Breast epithelium (tissue), 3 donors: ENCODE measurements at regions not wholly inside any gene's neighbourhood (a gene's known extent, or its start where the extent isn't known, plus 50 kb on each side); places are given as distances from the start of the nearest gene placed in this dataset.

Experiments
- POLR2A ChIP-seq: fragments of 450-650 bp; IDR thresholded peaks from one replicate; pipeline ENCODE4 v1.6.1; 2016; ENCODE audit warnings: antibody characterized with exemption, mild to moderate bottlenecking, moderate library complexity
- TF ChIP-seq, protein P1 (sequence below), 3 donors: fragments of 450-650 bp; IDR thresholded peaks; one replicate each; pipeline ENCODE4 v1.5.1; 2016 to 2017; ENCODE audit warnings: antibody characterized with exemption in 3 of 3, mild to moderate bottlenecking in 3 of 3, moderate library complexity in 3 of 3

DNA sequence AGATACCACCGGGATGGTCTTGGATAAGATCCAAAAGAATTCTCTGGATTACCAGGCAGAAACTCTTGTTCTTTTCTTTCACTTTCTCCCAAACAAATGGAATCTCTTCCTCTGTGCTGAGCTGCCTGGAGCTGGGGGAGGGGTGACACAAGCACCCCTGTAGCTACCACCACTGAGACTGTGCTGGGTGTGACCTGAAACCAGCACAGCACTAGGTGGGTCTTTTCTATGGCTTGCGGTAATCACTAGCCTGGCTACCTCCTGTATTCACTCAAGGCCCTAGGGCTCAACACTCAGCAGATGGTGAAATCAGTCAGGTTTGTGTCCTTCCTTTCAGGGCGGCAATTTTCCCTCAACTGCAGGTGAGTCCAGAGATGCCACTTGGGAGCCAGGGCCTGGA lies 122.4 kb upstream of the CENPW start:
- TF ChIP-seq, protein P1, sequence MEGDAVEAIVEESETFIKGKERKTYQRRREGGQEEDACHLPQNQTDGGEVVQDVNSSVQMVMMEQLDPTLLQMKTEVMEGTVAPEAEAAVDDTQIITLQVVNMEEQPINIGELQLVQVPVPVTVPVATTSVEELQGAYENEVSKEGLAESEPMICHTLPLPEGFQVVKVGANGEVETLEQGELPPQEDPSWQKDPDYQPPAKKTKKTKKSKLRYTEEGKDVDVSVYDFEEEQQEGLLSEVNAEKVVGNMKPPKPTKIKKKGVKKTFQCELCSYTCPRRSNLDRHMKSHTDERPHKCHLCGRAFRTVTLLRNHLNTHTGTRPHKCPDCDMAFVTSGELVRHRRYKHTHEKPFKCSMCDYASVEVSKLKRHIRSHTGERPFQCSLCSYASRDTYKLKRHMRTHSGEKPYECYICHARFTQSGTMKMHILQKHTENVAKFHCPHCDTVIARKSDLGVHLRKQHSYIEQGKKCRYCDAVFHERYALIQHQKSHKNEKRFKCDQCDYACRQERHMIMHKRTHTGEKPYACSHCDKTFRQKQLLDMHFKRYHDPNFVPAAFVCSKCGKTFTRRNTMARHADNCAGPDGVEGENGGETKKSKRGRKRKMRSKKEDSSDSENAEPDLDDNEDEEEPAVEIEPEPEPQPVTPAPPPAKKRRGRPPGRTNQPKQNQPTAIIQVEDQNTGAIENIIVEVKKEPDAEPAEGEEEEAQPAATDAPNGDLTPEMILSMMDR (IDR thresholded peaks at IDR 0.05): no peak
- TF ChIP-seq POLR2A: no peak
